ENCODE measurements at regions not wholly inside any gene's neighbourhood (a gene's known extent, or its start where the extent isn't known, plus 50 kb on each side); places are given as distances from the start of the nearest gene placed in this dataset.

GRCh38 chr6:145274083-145274482 lies 461.2 kb downstream of the EPM2A start:
- no peak for DNase-seq (ENCODE audit: low spot score in 2 of 2)
- H3K36me3 ChIP-seq: no peaks in the 10 kb centered on the region
- no peaks in the 10 kb centered on the region for H3K9me3 ChIP-seq
- TF ChIP-seq EP300 (IDR thresholded peaks at IDR 0.05): no peak
- TF ChIP-seq POLR2A (IDR thresholded peaks at IDR 0.05): no peak
- no peaks in the 10 kb centered on the region for H3K4me1 ChIP-seq
- no peaks in the 10 kb centered on the region for H3K27me3 ChIP-seq
- H3K4me3 ChIP-seq: no peak overlapping the region
- H3K27ac ChIP-seq: no peak overlapping the region
- 79% methylated on average over 1 of the region's 1 CpG for WGBS

DNA sequence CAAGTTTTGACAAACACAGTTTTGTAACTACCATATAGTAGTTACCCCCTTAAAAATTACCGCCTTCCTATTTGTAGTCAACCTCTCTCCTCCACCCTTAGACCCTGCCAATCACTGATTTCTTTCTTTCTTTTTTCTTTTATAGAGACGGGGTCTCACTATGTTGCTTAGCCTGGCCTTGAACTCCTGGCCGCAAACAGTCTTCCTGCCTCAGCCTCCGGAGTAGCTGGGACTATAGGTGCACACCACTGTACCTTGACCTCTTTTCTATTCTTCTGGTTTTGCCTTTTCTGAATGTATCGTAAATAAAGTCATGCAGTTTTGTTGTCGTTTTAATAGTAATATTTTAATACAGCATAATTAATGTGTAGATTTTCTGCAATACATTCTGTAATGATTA lies 460.3 kb downstream of the EPM2A start:
- no peak for TF ChIP-seq EP300 (IDR thresholded peaks at IDR 0.05)
- no peak for TF ChIP-seq CTCF (IDR thresholded peaks at IDR 0.05)
- TF ChIP-seq POLR2A (IDR thresholded peaks at IDR 0.05): no peak
- TF ChIP-seq POLR2AphosphoS5 (IDR thresholded peaks at IDR 0.05): no peak
- no peak overlapping the region for H3K4me3 ChIP-seq
- no peak for DNase-seq (ENCODE audit: low spot score in 2 of 2)
- no peak overlapping the region for H3K27ac ChIP-seq
- no peaks in the 10 kb centered on the region for H3K9me3 ChIP-seq
- 91% methylated on average over 6 of the region's 6 CpGs for WGBS
- no peaks in the 10 kb centered on the region for H3K36me3 ChIP-seq
- no peaks in the 10 kb centered on the region for H3K4me1 ChIP-seq
- no peaks in the 10 kb centered on the region for H3K27me3 ChIP-seq

- no peak for DNase-seq (ENCODE audit: low spot score in 2 of 2)
- TF ChIP-seq POLR2AphosphoS5 (IDR thresholded peaks at IDR 0.05) (no peak), EP300 (IDR thresholded peaks at IDR 0.05) (no peak), POLR2A (IDR thresholded peaks at IDR 0.05) (no peak), CTCF (IDR thresholded peaks at IDR 0.05) (no peak)
- H3K4me3 ChIP-seq: no peak overlapping the region
- no peaks in the 10 kb centered on the region for H3K4me1 ChIP-seq
- H3K27ac ChIP-seq: no peak overlapping the region
- no peaks in the 10 kb centered on the region for H3K27me3 ChIP-seq
- H3K9me3 ChIP-seq: no peaks in the 10 kb centered on the region
- H3K36me3 ChIP-seq: no peaks in the 10 kb centered on the region
- 98% methylated on average over 1 of the region's 1 CpG for WGBS
These were observed 459.5 kb downstream of the EPM2A start for GRCh38 chr6:145275787-145276186.

GRCh38 chr6:145276756-145277155 lies 458.6 kb downstream of the EPM2A start:
- no peaks in the 10 kb centered on the region for H3K4me1 ChIP-seq
- no peaks in the 10 kb centered on the region for H3K27me3 ChIP-seq
- H3K27ac ChIP-seq: no peak overlapping the region
- H3K4me3 ChIP-seq: no peak overlapping the region
- no peaks in the 10 kb centered on the region for H3K36me3 ChIP-seq
- no peak for TF ChIP-seq CTCF (IDR thresholded peaks at IDR 0.05)
- no peak for TF ChIP-seq POLR2AphosphoS5 (IDR thresholded peaks at IDR 0.05)
- no peak for TF ChIP-seq EP300 (IDR thresholded peaks at IDR 0.05)
- TF ChIP-seq POLR2A (IDR thresholded peaks at IDR 0.05): no peak
- no peaks in the 10 kb centered on the region for H3K9me3 ChIP-seq
- DNase-seq (ENCODE audit: low spot score in 2 of 2): no peak

DNA sequence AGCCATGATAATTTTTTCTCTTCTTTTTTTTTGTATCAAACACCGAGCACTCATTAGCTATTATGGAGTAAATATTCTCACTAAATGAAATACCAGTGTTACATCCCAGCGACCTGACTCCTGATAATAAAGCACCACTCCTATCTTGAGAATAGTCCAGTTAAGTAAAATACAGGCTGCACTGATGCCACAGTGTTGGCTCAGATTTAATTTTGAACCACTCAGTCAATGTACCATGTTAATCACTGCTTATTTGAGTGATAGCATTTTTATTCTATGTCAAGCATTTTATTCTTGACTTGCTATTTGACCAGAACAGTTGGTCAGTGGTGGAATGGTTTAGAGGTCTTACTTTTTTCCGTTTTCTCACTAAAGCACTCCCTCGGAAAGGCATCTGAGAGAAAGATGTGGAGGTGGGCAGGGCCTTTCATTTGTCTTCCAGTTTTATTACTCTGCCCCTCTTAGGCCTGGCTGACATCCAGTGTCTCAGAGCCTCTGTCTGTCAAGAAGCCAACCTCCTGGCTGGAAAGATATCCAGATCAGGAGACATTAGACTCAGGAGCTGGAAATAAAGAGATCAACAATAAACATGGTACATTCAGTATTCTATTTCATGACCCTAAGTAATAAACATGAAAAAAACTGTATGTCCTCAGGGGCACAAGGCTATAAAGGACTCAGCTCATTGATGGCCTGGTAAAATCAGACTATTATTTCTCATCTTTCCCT lies 457.8 kb downstream of the EPM2A start:
- WGBS: 69% methylated on average over 4 of the region's 4 CpGs
- no peak for DNase-seq (ENCODE audit: low spot score in 2 of 2)
- TF ChIP-seq EP300 (IDR thresholded peaks at IDR 0.05): no peak
- TF ChIP-seq POLR2A (IDR thresholded peaks at IDR 0.05): no peak
- no peak for TF ChIP-seq POLR2AphosphoS5 (IDR thresholded peaks at IDR 0.05)
- no peak for TF ChIP-seq CTCF (IDR thresholded peaks at IDR 0.05)
- Histone ChIP-seq H3K36me3 (no peaks in the 10 kb centered on the region), H3K27ac (no peak overlapping the region), H3K4me3 (no peak overlapping the region), H3K4me1 (no peaks in the 10 kb centered on the region), H3K27me3 (no peaks in the 10 kb centered on the region), H3K9me3 (no peaks in the 10 kb centered on the region)

Data from suprapubic skin (tissue), 4 donors.